ENCODE measurements at regions not wholly inside any gene's neighbourhood (a gene's known extent, or its start where the extent isn't known, plus 50 kb on each side); places are given as distances from the start of the nearest gene placed in this dataset.

DNA sequence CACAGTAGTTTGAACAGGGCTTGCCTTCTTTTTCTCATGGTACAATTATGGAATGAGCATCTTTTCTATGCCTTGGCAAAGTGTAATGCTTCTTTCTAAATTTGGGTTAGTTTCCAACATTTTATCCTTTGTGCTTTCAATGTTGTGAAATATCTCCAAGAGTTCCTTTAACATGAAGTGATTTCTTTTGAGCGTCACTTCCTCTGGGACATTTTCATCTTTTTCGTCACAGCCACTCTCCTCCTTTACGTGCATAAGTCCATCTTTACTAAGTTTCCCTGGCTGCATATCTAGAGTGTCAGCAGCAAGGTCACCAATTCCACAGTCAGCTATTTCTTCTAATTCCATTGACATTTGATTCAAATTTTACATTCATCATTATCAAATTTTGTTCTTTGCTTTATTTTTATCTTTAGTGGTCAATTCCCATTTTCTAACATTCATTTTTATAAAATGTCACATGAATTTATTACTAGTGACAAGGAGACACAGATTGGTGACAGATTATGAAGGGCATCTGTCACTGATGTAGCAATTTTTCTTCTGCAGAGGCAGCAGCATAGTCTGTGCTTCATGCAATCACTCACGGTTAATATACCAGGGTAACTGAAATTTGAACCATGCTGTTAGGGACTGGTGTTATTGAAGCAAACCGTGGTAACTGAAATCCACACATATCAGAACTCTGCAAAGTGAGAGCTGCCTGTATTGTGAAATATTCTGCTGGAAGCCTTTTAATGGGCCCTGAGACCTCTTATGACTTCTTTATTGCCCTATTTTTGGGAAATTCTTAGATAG lies 126.5 kb upstream of the THBS1 start:
- Histone ChIP-seq H4K20me1 (ENCODE audit: insufficient read depth, low read length) (no peaks in the 10 kb centered on the region), H3K27me3 (ENCODE audit: insufficient read depth, low read length) (no peaks in the 10 kb centered on the region), H2AFZ (ENCODE audit: low read length) (no peak overlapping the region), H3K4me2 (ENCODE audit: insufficient read depth, low read length) (no peak overlapping the region), H3K4me1 (ENCODE audit: insufficient read depth, low read length) (peaks cover 26% of the 10 kb centered on the region), H3K4me3 (ENCODE audit: insufficient read depth, low read length) (no peak overlapping the region), H3K9me3 (ENCODE audit: low read depth, low read length) (no peaks in the 10 kb centered on the region), H3K79me2 (ENCODE audit: insufficient read depth, low read length) (no peaks in the 10 kb centered on the region), H3K27ac (ENCODE audit: low read depth, low read length) (peak overlapping the region; percentile 60), H3K36me3 (ENCODE audit: insufficient read depth, low read length) (no peaks in the 10 kb centered on the region)
- TF ChIP-seq, protein P1, sequence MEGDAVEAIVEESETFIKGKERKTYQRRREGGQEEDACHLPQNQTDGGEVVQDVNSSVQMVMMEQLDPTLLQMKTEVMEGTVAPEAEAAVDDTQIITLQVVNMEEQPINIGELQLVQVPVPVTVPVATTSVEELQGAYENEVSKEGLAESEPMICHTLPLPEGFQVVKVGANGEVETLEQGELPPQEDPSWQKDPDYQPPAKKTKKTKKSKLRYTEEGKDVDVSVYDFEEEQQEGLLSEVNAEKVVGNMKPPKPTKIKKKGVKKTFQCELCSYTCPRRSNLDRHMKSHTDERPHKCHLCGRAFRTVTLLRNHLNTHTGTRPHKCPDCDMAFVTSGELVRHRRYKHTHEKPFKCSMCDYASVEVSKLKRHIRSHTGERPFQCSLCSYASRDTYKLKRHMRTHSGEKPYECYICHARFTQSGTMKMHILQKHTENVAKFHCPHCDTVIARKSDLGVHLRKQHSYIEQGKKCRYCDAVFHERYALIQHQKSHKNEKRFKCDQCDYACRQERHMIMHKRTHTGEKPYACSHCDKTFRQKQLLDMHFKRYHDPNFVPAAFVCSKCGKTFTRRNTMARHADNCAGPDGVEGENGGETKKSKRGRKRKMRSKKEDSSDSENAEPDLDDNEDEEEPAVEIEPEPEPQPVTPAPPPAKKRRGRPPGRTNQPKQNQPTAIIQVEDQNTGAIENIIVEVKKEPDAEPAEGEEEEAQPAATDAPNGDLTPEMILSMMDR (IDR thresholded peaks at IDR 0.05; ENCODE audit: extremely low read depth, low read depth, low read length): no peak
- no peak for DNase-seq (ENCODE audit: insufficient read length, low spot score, missing footprints)

DNA sequence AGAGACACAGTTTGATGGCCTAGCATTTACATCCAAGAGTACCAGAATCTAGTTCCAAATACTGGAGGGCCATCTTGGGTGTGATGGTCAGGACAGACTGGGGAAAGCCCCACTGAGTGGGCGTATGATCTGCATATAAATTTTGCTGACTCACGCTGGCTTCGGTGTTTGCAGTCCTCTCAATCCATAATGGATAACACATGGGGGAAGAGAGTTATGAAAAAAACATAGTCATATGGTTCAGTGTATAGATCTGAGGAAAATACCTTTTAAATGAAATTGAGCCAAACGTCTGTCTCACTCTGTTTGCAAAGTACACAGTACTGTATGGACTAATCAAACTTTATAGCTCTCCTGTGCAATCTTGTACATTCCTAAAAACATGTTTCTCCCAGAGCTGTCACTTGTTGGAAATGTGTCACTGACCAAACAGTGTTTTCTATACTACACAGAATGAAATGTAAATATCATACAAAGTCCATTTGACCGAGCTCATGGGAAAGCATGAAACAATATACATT lies 125.3 kb upstream of the THBS1 start:
- no peaks in the 10 kb centered on the region for H3K79me2 ChIP-seq (ENCODE audit: insufficient read depth, low read length)
- no peak overlapping the region for H2AFZ ChIP-seq (ENCODE audit: low read length)
- TF ChIP-seq, protein P1 (IDR thresholded peaks at IDR 0.05; ENCODE audit: extremely low read depth, low read depth, low read length): no peak
- no peaks in the 10 kb centered on the region for H3K27me3 ChIP-seq (ENCODE audit: insufficient read depth, low read length)
- no peaks in the 10 kb centered on the region for H4K20me1 ChIP-seq (ENCODE audit: insufficient read depth, low read length)
- DNase-seq (ENCODE audit: insufficient read length, low spot score, missing footprints): peak; percentile 39
- H3K4me3 ChIP-seq (ENCODE audit: insufficient read depth, low read length): no peak overlapping the region
- H3K36me3 ChIP-seq (ENCODE audit: insufficient read depth, low read length): no peaks in the 10 kb centered on the region
- peak overlapping the region; percentile 60 for H3K27ac ChIP-seq (ENCODE audit: low read depth, low read length)
- H3K4me1 ChIP-seq (ENCODE audit: insufficient read depth, low read length): peaks cover 26% of the 10 kb centered on the region
- no peak overlapping the region for H3K4me2 ChIP-seq (ENCODE audit: insufficient read depth, low read length)
- no peaks in the 10 kb centered on the region for H3K9me3 ChIP-seq (ENCODE audit: low read depth, low read length)

DNA sequence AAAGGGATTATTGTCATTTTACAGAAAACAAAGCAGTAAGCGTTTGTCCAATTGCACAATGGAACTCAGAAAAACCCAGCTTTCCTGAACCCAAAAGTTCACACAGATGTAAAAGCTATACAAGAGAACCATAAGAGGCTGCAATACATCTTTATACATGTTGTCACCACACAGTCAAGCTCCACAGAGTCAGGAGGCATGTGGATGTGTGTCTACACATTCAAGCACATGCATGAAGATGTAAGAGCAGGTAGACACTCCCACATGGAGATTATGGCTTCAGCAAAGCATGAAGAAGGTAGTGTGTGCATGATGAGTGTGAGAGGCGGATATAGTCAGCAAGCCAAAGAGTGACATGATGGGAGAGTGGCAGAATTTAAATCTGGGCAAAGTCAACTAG lies 124.7 kb upstream of the THBS1 start:
- no peak for DNase-seq (ENCODE audit: insufficient read length, low spot score, missing footprints)
- no peak overlapping the region for H3K4me3 ChIP-seq (ENCODE audit: insufficient read depth, low read length)
- H3K4me1 ChIP-seq (ENCODE audit: insufficient read depth, low read length): peaks cover 26% of the 10 kb centered on the region
- no peak overlapping the region for H3K4me2 ChIP-seq (ENCODE audit: insufficient read depth, low read length)
- no peaks in the 10 kb centered on the region for H4K20me1 ChIP-seq (ENCODE audit: insufficient read depth, low read length)
- no peak overlapping the region for H2AFZ ChIP-seq (ENCODE audit: low read length)
- peak overlapping the region; percentile 60 for H3K27ac ChIP-seq (ENCODE audit: low read depth, low read length)
- TF ChIP-seq, protein P1 (IDR thresholded peaks at IDR 0.05; ENCODE audit: extremely low read depth, low read depth, low read length): no peak
- H3K79me2 ChIP-seq (ENCODE audit: insufficient read depth, low read length): no peaks in the 10 kb centered on the region
- no peaks in the 10 kb centered on the region for H3K36me3 ChIP-seq (ENCODE audit: insufficient read depth, low read length)
- H3K9me3 ChIP-seq (ENCODE audit: low read depth, low read length): no peaks in the 10 kb centered on the region
- H3K27me3 ChIP-seq (ENCODE audit: insufficient read depth, low read length): no peaks in the 10 kb centered on the region

DNA sequence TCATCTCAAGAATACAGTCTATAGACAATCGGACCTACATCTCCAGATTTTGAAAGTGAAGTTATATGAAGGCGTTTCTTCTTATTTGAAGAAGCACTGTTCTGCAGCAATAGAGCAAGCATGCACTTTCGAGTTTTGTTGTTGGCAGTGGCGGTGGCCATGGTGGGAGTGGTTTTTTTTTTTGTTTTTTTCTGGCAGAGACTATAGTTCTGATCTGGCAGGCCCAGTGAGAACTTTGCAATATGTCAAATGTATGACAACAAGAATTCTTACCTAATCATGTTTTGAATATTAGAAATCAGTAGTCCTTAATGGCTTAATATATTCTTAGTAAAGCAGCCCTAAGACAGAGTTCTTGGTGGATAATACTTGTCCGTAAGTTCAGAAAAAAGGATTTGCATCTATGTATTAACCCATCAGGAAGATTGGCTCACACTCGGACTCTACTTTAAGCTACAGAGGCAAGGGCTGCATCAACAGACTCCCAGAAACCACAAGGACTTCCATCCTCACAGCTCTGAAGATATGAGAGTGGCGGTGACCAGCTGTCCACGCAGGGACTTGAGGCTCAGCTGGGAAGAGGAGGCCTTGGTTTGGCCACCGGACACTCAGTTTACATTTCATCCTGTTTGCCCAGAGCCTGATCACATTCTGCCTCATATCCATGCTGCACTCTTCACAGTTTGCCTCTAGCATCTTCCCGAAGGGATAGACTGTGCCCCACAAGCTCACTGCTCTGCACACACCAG lies 124.1 kb upstream of the THBS1 start:
- Histone ChIP-seq H3K9me3 (ENCODE audit: low read depth, low read length) (no peaks in the 10 kb centered on the region), H3K4me2 (ENCODE audit: insufficient read depth, low read length) (no peak overlapping the region), H3K4me1 (ENCODE audit: insufficient read depth, low read length) (peaks cover 29% of the 10 kb centered on the region), H4K20me1 (ENCODE audit: insufficient read depth, low read length) (no peaks in the 10 kb centered on the region), H2AFZ (ENCODE audit: low read length) (no peak overlapping the region), H3K27ac (ENCODE audit: low read depth, low read length) (peak overlapping the region; percentile 60), H3K4me3 (ENCODE audit: insufficient read depth, low read length) (no peak overlapping the region), H3K79me2 (ENCODE audit: insufficient read depth, low read length) (no peaks in the 10 kb centered on the region), H3K36me3 (ENCODE audit: insufficient read depth, low read length) (no peaks in the 10 kb centered on the region), H3K27me3 (ENCODE audit: insufficient read depth, low read length) (no peaks in the 10 kb centered on the region)
- no peak for DNase-seq (ENCODE audit: insufficient read length, low spot score, missing footprints)
- TF ChIP-seq, protein P1 (IDR thresholded peaks at IDR 0.05; ENCODE audit: extremely low read depth, low read depth, low read length): no peak

All from osteoblast (primary cell).